ENCODE measurements at regions not wholly inside any gene's neighbourhood (a gene's known extent, or its start where the extent isn't known, plus 50 kb on each side); places are given as distances from the start of the nearest gene placed in this dataset.

DNA sequence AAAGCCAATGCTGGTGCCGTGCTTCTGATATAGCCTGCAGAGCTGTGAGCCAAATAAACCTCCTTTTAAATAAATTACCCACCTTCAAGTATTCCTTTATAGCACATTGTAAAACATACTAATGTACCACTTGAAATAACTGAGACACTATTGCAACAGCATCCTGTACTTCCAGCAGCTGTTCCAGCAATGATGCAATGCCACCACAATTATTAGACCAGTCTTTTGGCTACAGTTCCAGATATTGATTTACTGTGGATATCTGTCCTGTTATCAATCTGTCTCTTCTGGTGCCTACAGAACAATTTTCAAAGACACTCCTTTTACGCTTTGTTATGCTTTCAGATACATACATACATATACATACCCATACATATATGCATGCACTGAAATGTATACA, 567.9 kb downstream of the TAF11L14 start:
- ChIA-PET CTCF (no interaction called here), POLR2A (no interaction called here)
- TF ChIP-seq, protein P1, sequence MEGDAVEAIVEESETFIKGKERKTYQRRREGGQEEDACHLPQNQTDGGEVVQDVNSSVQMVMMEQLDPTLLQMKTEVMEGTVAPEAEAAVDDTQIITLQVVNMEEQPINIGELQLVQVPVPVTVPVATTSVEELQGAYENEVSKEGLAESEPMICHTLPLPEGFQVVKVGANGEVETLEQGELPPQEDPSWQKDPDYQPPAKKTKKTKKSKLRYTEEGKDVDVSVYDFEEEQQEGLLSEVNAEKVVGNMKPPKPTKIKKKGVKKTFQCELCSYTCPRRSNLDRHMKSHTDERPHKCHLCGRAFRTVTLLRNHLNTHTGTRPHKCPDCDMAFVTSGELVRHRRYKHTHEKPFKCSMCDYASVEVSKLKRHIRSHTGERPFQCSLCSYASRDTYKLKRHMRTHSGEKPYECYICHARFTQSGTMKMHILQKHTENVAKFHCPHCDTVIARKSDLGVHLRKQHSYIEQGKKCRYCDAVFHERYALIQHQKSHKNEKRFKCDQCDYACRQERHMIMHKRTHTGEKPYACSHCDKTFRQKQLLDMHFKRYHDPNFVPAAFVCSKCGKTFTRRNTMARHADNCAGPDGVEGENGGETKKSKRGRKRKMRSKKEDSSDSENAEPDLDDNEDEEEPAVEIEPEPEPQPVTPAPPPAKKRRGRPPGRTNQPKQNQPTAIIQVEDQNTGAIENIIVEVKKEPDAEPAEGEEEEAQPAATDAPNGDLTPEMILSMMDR (IDR thresholded peaks at IDR 0.05; ENCODE audit: control extremely low read depth, extremely low read depth, low read depth, missing control alignments), result no peak
- no peak for DNase-seq (ENCODE audit: extremely low spot score)

DNA sequence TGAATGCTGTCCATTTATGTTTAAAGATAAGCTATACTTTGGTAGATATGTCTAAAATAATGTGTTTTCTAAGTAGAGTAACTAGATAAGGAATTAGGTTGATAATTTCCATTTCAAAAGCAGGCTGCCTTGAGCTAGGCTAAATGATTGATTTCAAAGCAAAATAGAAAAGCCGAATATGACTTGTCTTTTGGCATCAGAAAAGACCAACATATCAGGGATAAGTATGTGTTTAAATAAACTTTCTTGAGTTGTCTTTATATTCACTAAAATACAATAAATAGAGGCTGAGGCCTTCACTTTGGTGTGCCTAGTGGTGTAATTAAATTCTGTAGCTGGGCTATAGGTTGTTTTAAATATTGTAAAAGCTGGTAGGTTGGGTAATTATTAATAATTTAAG, 569.0 kb downstream of the TAF11L14 start:
- TF ChIP-seq, protein P1 (IDR thresholded peaks at IDR 0.05; ENCODE audit: control extremely low read depth, extremely low read depth, low read depth, missing control alignments), result no peak
- ChIA-PET CTCF (no interaction called here), POLR2A (no interaction called here)
- DNase-seq (ENCODE audit: extremely low spot score), result no peak

DNA sequence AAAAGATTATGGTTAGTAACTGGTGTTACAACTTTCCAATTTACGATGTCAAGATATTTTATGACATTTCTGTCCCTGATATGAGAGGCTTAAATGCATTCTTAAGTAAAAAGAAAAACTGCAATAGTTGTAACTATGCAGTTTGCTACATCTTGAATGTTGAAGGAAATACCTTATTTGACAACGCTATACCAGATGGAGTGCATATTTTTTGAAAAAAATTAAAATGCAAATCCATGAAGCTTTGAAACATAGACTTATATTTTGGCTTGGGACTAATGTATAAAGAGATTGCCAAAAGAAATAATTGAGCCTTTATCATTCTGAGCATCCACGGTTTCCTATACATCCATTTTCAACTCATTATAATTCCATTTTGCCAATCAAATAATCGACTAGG, 579.4 kb downstream of the TAF11L14 start:
- CTCF ChIA-PET, result no interaction called here
- POLR2A ChIA-PET, result no interaction called here
- DNase-seq (ENCODE audit: extremely low spot score), result no peak
- TF ChIP-seq, protein P1 (IDR thresholded peaks at IDR 0.05; ENCODE audit: control extremely low read depth, extremely low read depth, low read depth, missing control alignments), result no peak

DNA sequence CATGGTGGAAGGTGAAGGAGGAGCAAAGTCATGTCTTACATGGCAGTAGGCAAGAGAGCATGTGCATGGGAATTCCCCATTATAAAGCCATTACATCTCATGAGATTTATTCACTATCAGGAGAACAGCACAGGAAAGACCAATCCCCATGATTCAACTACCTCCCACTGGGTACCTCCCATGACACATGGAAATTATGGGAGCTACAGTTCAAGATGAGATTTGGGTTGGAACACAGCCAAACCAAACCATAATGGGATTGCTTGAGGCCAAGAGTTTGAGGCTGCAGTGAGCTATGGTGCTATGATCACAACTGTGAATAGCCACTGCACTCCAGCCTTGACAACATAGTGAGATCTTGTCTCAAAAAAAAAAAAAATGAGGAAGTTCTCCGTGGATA, 581.8 kb downstream of the TAF11L14 start:
- TF ChIP-seq, protein P1 (IDR thresholded peaks at IDR 0.05; ENCODE audit: control extremely low read depth, extremely low read depth, low read depth, missing control alignments), result no peak
- ChIA-PET CTCF (interaction anchor here (1.7 kb wide), 1 partner anchor 20 kb away, joined by 3 read pairs; no protein-coding TSS in a partner anchor), POLR2A (no interaction called here)
- no peak for DNase-seq (ENCODE audit: extremely low spot score)

DNA sequence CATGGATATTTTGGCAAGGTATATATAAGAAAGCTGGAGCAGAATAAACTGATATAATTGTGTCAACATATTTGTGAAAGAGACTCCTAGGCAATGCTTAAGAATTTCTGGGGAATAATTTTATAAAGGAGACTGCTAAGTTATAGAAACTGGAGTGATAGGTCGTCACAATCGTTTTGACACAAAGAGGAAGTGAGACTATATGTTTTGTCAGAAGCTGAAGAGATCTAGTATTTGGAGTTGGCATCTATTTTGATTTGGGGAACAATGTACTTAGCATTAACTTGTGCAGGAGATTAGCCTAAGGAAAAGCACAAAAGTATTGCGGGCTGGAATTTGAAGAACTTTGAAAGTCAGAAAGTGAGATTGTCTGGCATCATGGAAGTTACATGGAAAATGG, 582.5 kb downstream of the TAF11L14 start:
- DNase-seq (ENCODE audit: extremely low spot score), result no peak
- CTCF ChIA-PET, result interaction anchor here (1.7 kb wide), 1 partner anchor 19 kb away, joined by 3 read pairs; no protein-coding TSS in a partner anchor
- POLR2A ChIA-PET, result no interaction called here

DNA sequence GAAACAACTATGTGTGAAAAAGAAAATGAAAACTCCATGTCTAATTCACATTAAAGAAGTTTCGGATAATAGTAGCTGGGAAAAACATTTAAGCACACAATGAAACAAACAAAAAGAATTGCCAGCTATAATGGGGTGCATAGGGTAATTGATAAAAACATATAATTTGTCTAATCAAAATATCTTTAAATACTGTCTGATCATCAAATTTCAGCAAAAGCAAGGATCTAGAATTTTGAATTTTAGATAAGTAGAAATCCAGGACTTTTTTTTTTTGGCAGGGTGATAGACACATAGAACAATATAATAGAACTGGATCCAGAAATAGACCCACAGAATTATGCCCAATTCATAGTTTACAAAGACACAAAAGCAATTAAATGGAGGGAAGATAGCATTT, 585.0 kb downstream of the TAF11L14 start:
- TF ChIP-seq, protein P1 (IDR thresholded peaks at IDR 0.05; ENCODE audit: control extremely low read depth, extremely low read depth, low read depth, missing control alignments), result no peak
- no peak for DNase-seq (ENCODE audit: extremely low spot score)
- ChIA-PET POLR2A (no interaction called here), CTCF (no interaction called here)

More for the DNA sequence above, 582.5 kb downstream of the TAF11L14 start:
- TF ChIP-seq, protein P1 (IDR thresholded peaks at IDR 0.05; ENCODE audit: control extremely low read depth, extremely low read depth, low read depth, missing control alignments), result no peak

DNA sequence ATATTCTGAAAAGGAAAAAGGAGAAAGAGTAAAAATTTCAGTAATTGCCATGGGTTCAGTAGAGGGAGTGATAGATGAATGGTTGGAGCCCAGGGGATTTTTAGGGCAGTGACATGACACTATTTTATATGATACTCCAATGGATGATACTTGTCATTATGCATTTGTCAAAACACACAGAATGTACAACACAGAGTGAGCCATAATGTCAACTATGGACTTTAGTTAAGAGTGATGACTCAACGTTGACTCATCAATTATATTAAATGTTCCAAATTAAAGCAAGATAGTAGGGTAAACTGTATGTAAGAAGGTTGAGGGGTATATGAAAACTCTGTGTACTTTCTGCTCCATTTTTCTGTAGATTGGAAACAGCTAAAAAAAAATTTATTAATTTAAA, 586.4 kb downstream of the TAF11L14 start:
- POLR2A ChIA-PET, result no interaction called here
- CTCF ChIA-PET, result no interaction called here
- no peak for DNase-seq (ENCODE audit: extremely low spot score)
- TF ChIP-seq, protein P1 (IDR thresholded peaks at IDR 0.05; ENCODE audit: control extremely low read depth, extremely low read depth, low read depth, missing control alignments), result no peak
